ENCODE measurements at regions not wholly inside any gene's neighbourhood (a gene's known extent, or its start where the extent isn't known, plus 50 kb on each side); places are given as distances from the start of the nearest gene placed in this dataset.

DNA sequence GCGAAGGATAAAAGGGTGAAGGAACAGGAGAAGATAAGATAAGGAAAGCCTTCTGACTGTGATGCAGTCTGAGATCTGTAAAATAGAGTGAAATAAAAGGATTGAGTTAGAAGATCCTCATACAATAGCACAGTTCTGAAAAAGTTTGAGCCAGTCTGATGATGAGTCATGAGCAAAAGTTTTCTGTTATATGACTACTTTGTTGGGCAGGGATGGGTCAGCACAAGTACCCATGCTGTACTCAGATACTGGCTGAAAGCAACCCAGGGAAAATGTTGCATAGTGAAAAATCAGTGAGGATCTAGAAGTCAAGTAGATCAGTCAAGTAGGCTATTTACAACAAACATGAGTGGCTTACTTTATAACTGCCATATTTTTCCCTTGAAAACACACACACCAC lies 253.5 kb downstream of the PCDH10 start:
- no peak overlapping the region for H3K4me3 ChIP-seq (ENCODE audit: low read depth, low read length)
- peak; percentile 45 for DNase-seq (ENCODE audit: low read depth)
- TF ChIP-seq, protein P1, sequence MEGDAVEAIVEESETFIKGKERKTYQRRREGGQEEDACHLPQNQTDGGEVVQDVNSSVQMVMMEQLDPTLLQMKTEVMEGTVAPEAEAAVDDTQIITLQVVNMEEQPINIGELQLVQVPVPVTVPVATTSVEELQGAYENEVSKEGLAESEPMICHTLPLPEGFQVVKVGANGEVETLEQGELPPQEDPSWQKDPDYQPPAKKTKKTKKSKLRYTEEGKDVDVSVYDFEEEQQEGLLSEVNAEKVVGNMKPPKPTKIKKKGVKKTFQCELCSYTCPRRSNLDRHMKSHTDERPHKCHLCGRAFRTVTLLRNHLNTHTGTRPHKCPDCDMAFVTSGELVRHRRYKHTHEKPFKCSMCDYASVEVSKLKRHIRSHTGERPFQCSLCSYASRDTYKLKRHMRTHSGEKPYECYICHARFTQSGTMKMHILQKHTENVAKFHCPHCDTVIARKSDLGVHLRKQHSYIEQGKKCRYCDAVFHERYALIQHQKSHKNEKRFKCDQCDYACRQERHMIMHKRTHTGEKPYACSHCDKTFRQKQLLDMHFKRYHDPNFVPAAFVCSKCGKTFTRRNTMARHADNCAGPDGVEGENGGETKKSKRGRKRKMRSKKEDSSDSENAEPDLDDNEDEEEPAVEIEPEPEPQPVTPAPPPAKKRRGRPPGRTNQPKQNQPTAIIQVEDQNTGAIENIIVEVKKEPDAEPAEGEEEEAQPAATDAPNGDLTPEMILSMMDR (conservative IDR thresholded peaks at IDR 0.05; ENCODE audit: low read depth, low read length) = no peak

GRCh38 chr4:133394971-133395627 lies 246.0 kb downstream of the PCDH10 start:
- TF ChIP-seq, protein P1 (conservative IDR thresholded peaks at IDR 0.05; ENCODE audit: low read depth, low read length) = no peak
- DNase-seq (ENCODE audit: low read depth) = no peak
- H3K4me3 ChIP-seq (ENCODE audit: low read depth, low read length) = no peak overlapping the region

GRCh38 chr4:133390198-133390855 lies 241.2 kb downstream of the PCDH10 start:
- TF ChIP-seq, protein P1 (conservative IDR thresholded peaks at IDR 0.05; ENCODE audit: low read depth, low read length) = no peak
- DNase-seq (ENCODE audit: low read depth) = no peak
- H3K4me3 ChIP-seq (ENCODE audit: low read depth, low read length) = no peak overlapping the region

- TF ChIP-seq, protein P1 (conservative IDR thresholded peaks at IDR 0.05; ENCODE audit: low read depth, low read length) = no peak
- no peak for DNase-seq (ENCODE audit: low read depth)
- no peak overlapping the region for H3K4me3 ChIP-seq (ENCODE audit: low read depth, low read length)
Measured at GRCh38 chr4:133389029-133389428, 239.9 kb downstream of the PCDH10 start.

DNA sequence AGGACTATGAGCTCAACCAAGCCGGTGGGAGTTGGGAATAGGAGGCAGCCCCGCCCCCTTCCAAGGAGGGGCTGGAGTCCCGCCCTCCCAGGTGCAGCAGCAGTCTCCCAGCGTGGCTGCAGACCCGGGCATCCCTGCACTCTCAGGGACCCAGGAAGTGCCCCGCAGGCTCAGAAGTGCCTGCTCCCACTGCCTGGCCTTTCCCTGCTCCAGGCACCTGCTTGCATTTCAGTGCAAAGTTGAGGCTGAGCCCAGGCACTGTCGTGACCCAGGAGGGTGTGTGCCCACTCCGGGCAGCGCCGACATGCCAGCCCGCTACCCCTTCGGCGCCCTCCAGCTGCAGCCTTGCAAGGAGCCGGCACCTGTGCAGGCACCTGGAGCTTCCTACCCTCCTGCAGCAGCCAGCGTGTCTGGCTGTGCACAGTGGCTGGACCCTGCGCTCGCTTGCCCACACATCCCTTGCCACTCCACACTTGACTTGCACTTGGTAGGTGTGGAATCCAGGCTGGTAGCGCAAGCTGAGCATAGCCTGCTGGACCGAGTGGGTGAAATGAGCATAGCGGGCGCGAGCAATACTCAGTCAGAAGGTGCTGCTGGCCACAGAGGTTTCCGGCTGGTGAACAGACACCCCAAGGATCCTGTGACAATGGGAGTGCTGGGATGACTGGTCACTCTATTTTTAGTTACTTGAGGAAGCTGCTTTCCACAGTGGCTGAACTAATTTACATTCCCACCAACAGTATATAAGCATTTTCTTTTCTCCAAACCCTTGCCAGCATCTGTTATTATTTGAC lies 236.3 kb downstream of the PCDH10 start:
- no peak overlapping the region for H3K4me3 ChIP-seq (ENCODE audit: low read depth, low read length)
- no peak for DNase-seq (ENCODE audit: low read depth)
- TF ChIP-seq, protein P1 (conservative IDR thresholded peaks at IDR 0.05; ENCODE audit: low read depth, low read length) = no peak

DNA sequence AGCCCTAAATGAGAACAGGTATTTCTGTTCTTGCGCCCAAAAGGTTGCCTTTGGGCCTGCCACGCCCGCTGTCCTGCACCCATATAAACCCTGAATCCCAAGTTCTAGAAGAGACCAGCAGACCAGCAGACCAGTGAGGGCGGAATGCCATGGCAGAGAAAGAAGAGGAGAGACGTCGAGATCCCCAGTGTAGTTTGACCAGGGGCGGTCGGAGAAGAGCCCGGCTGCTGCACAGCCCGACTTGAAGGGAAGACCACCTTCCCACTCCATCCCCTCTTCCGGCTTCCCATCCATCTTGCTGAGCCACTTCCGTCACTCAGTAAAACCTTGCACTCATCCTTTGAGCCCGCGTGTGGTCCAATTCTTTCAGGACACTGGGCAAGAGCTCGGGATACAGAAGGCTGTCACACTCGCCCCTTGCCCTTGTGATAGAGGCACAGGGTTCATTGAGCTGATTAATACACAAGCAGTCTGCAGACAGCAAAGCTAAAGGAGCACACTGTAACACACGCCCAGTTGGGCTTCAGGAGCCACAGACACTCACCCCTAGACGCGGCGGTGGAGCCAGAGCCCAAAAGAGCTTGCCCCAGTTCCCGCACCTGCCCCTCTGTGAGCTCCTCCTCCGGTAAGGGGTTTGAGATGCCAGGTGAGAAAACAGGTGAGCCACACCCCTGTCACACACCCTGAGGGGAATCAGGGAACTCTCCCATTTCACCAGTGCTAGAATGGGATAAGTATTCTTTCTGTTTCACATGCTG lies 230.8 kb downstream of the PCDH10 start:
- TF ChIP-seq, protein P1 (conservative IDR thresholded peaks at IDR 0.05; ENCODE audit: low read depth, low read length) = no peak
- no peak for DNase-seq (ENCODE audit: low read depth)
- H3K4me3 ChIP-seq (ENCODE audit: low read depth, low read length) = no peak overlapping the region

All from choroid plexus epithelial cell (primary cell).